IMR-90 (cell line): ENCODE measurements at regions not wholly inside any gene's neighbourhood (a gene's known extent, or its start where the extent isn't known, plus 50 kb on each side); places are given as distances from the start of the nearest gene placed in this dataset.

Source experiments
- CEBPB ChIP-seq: IDR thresholded peaks from 2 replicates; pipeline ENCODE4 v1.6.1; 2012; ENCODE audit warnings: low read depth, low read length, improper control_type of control experiment
- CHD1 ChIP-seq: IDR thresholded peaks from 2 replicates; pipeline ENCODE4 v1.6.1; 2012; ENCODE audit warnings: low read depth, low read length, improper control_type of control experiment
- CTCF ChIP-seq: conservative IDR thresholded peaks from 2 replicates; pipeline ENCODE4 v1.5.1; 2012; ENCODE audit warnings: mild to moderate bottlenecking, low read depth, low read length, improper control_type of control experiment
- ELK1 ChIP-seq: fragments of 150-350 bp; IDR thresholded peaks from 2 replicates; pipeline ENCODE4 v1.6.1; 2016; ENCODE audit warnings: low read depth, mild to moderate bottlenecking, low read length, moderate library complexity, borderline replicate concordance
- POLR2A ChIP-seq: IDR thresholded peaks from 2 replicates; pipeline ENCODE4 v1.6.1; 2012; ENCODE audit warnings: mild to moderate bottlenecking, low read depth, low read length
- RAD21 ChIP-seq: IDR thresholded peaks from 2 replicates; pipeline ENCODE4 v1.6.1; 2012; ENCODE audit warnings: low read length, improper control_type of control experiment
- SMC3 ChIP-seq: fragments of 150-350 bp; IDR thresholded peaks from 2 replicates; pipeline ENCODE4 v1.6.1; 2016; ENCODE audit warnings: low read depth, mild to moderate bottlenecking, antibody characterized with exemption, low read length, moderate library complexity

- TF ChIP-seq CHD1 (no peak), CTCF (no peak), ELK1 (no peak), SMC3 (no peak), RAD21 (no peak), POLR2A (no peak), CEBPB (no peak)
Observed at GRCh38 chr2:122218596-122218995, 463.1 kb downstream of the TSN start.
